ELR (cell line): ENCODE measurements at regions not wholly inside any gene's neighbourhood (a gene's known extent, or its start where the extent isn't known, plus 50 kb on each side); places are given as distances from the start of the nearest gene placed in this dataset.

Source experiments
- DNase-seq: peaks from one replicate; pipeline ENCODE4 v3.0.0-alpha.2; 2015; ENCODE audit warnings: low read depth

- no peak for DNase-seq
Observed at GRCh38 chr17:72034000-72034399, 86.8 kb upstream of the SOX9 start.

DNA sequence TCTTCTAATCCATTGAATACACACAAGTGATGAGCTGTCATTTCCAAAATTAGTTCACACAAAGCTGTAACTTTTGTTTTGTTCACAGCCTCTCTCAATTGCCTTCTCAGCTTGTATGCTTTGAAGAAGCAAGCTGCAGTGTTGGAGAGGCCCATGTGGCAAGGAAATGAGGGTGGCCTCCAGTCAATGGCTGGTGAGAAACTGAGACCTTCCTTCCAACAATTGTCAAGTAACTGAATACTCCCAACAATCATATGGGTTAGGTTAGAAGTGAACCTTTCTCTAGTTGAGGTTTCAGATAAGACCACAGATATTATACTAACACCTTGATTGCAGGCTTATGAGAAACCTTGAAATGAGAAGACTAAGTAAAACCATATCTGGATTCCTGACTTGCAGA lies 82.4 kb upstream of the SOX9 start:
- no peak for DNase-seq

- no peak for DNase-seq
Observed at GRCh38 chr17:72039490-72039889, 81.3 kb upstream of the SOX9 start.

DNA sequence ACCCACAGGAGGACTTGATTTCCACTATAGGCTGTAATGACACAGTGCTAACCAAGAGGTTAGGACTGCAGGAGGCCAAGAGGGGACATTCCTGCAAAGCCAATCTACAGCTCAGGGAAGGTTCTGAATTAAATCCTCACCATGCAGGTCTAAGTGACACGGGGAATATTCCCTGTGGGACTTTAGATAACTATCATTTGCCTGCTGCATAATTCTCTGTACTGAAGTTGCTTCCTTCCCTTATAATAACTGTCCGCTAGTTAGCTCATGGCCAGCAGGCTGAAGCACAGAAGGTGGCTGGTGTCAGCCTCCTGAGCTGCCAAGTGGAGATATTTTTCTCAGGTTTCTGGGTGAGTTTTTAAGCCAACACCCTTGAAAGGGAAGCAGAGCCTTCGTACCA lies 74.6 kb upstream of the SOX9 start:
- no peak for DNase-seq

GRCh38 chr17:72046643-72047612 lies 73.9 kb upstream of the SOX9 start:
- no peak for DNase-seq

- DNase-seq: no peak
Observed at GRCh38 chr17:72049914-72050313, 70.9 kb upstream of the SOX9 start.

GRCh38 chr17:72053036-72053435 lies 67.8 kb upstream of the SOX9 start:
- DNase-seq: no peak

GRCh38 chr17:72053449-72053848 lies 67.4 kb upstream of the SOX9 start:
- no peak for DNase-seq

DNA sequence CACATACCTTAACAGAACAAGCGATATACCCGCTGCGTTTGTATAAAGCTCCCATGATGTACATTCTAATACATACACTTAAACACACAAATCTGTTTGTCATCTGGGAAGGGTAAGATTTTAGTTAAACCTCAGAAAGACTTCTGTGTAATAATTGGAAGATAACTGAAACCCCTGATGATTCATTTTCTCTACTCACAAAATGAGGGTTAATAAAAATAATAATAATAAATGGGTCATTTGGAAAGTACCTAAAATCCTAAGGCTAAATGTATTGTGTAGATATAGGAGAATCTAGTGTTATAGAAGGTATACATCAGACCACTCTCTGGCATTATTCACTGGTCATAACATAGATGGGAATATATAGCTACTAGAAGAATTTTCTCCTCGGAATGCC lies 64.7 kb upstream of the SOX9 start:
- no peak for DNase-seq

- peak; percentile 8 for DNase-seq
Observed at GRCh38 chr17:72056727-72057290, 64.0 kb upstream of the SOX9 start.

- DNase-seq: no peak
Observed at GRCh38 chr17:72060084-72060483, 60.7 kb upstream of the SOX9 start.

- DNase-seq: no peak
Observed at GRCh38 chr17:72063262-72063661, 57.6 kb upstream of the SOX9 start.

DNA sequence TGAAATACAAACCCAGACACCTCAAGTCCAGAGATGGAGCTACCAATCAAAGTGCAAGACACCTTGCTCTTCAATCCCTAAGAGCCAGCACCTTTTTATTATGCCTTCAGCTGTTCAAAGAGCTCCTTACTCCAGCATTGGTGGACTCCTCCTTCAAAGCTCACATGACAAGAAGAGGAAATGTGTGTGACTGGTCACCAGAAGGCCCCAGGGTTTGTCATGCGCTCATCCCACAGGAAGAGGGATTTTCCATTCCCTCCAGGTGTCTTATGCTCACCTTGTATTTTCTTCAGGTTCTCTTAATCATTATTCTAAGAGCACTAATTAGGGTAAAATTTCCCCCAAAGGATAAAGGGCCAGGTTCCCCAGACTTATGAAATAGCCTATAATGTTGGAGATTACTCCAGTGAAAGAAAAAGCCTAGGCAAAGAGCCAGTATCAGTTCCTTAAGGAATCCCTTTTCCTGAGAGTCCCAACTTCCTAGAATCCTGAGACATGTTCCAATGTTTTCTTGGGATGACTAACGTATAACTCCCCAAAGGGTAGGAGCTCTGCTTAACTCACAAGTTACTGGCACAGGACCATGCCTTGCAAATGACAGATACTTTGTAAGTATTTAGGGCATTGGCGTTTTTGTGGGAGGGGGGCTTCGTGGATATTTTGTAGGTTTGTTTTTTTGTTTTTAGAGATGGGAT lies 56.9 kb upstream of the SOX9 start:
- no peak for DNase-seq

GRCh38 chr17:72064606-72065193 lies 56.1 kb upstream of the SOX9 start:
- no peak for DNase-seq

GRCh38 chr17:72065556-72065955 lies 55.3 kb upstream of the SOX9 start:
- no peak for DNase-seq

- no peak for DNase-seq
Observed at GRCh38 chr17:72068643-72069042, 52.2 kb upstream of the SOX9 start.

DNA sequence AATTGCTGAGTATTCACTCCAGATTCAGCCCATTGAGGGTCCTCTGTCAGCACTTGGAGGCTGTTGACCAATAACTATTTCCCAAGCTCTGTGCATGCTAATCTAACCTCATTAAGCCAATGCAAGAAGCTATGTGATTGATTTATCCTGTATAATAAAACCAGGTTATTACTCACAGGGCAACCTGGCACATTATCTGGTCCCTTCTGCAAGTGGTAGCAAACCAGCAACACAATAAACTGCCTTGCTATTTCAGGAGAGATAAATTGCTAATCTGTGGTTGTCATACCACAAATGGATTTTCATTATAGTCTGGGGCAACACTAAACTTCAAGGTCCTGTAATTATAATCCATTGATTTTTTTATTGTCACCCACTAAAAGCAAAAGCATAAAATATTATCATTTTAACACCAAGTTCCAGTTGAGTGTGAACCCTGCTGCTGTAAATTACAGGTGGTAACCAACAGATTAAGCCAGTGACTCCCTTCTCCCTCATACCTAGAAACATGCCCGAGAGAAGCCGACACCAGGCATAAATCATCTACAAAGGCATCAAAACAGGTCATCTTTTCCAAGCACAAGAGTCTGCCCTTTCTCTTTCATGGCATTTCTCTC lies 51.1 kb upstream of the SOX9 start:
- no peak for DNase-seq
